HG03066 (cell line): ENCODE measurements at regions not wholly inside any gene's neighbourhood (a gene's known extent, or its start where the extent isn't known, plus 50 kb on each side); places are given as distances from the start of the nearest gene placed in this dataset.
"Not testable (repeated sequence)": the region's sequence is repeated elsewhere in the genome, so short reads cannot be mapped to it uniquely, and the experiment has no call there.

ENCODE experiments used
- ATAC-seq: cut with Tn5 transposase; IDR thresholded peaks from one replicate; pipeline ENCODE4 v1.9.1; 2021; ENCODE audit warnings: low read depth; ENCODE audit not compliant: unreplicated experiment

DNA sequence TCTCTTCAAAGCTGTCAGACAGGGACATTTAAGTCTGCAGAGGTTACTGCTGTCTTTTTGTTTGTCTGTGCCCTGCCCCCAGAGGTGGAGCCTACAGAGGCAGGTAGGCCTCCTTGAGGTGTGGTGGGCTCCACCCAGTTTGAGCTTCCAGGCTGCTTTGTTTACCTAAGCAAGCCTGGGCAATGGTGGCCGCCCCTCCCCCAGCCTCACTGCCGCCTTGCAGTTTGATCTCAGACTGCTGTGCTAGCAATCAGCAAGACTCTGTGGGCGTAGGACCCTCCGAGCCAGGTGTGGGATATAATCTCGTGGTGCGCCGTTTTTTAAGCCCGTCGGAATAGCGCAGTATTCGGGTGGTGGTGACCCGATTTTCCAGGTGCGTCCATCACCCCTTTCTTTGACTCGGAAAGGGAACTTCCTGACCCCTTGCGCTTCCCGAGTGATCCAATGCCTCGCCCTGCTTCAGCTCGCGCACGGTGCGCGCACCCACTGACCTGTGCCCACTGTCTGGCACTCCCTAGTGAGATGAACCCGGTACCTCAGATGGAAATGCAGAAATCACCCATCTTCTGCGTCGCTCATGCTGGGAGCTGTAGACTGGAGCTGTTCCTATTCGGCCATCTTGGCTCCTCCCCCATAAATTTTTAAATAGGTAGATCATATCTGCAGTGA, 785.1 kb downstream of the TDRD15 start:
- not testable (repeated sequence) for ATAC-seq

DNA sequence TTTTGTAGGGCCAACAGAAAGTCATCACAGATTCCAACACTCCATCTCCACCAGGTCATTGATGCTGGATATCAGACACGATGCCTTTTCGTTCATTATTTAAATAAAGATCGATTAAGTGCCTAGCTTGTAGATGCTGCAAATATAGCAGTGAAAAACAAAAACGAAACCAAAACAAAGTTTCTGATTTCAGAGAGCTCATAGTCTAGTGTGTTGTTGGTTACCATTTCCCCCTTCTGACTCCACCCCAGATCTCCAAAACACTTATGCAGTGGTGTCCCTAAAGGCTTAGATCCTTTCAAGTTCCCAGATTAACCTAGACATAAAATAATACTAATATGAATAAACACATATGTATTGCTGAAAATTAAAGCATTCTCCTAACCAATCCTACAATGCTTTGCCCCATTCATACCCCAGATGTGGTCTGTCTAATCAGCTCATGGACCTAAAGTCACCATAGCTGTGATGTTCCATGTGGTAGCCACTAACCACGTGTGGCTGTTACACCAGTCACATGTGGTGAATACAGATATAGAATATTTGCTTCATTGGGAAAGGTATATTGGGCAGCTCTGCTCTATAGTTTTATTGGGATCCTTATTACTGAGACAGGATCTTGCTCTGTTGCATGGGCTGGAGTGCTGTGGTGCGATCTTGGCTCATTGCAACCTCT, 787.2 kb downstream of the TDRD15 start:
- ATAC-seq = no peak

GRCh38 chr2:21912405-21912804, 788.6 kb downstream of the TDRD15 start:
- no peak for ATAC-seq

GRCh38 chr2:21915201-21915600, 791.4 kb downstream of the TDRD15 start:
- ATAC-seq = no peak

GRCh38 chr2:21916934-21917522, 793.3 kb downstream of the TDRD15 start:
- ATAC-seq = no peak

DNA sequence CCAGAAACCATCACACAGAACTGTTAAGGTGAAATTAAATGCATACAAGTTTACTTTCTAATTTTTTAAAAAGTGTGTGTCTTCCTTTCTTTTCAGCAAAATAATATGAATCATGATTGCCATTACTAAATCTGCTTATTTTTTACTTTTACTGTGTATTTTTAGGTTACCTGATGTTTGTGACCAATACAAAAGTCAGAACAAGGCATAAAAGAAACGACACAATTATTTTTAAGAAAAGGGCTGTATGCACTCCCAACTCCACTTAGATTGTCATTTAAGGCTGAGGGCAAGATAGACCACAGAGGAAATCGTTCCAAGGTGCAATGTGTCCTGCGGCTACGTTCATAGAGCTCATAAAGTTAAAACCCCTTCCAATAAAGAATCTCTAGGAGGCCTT, 797.0 kb downstream of the TDRD15 start:
- ATAC-seq = no peak

DNA sequence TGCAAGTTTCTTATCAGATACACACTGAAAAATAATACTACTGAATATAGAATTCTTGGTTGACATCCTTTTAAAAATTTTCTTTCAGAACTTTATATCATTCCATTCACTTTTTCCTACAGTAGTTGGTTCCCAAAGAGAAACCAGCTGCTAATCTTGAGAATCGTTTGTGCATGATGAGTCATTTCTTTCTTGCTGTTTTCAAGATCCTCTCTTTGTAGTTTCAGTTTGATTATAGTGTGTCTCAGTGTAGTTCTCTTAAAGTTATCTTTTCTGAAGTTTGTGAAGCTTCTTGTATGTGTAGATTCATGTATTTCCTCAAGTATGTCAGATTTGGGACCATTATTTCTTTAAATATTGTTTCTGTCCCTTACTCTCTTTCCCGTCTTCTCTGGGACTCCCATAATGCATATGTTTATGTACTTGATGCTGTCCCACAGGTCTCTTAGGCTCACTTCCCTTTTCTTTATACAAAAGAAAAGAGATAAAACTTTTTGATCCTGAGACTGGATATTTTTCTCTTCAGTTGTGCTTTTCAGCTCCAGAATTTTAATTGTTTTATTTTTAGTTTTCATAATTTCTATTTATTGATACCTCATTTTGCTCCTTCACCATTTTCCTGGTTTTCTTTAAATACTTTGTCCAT, 801.0 kb downstream of the TDRD15 start:
- ATAC-seq = peak; percentile 86

- no peak for ATAC-seq
Measured at GRCh38 chr2:21928292-21928691, 804.5 kb downstream of the TDRD15 start.

DNA sequence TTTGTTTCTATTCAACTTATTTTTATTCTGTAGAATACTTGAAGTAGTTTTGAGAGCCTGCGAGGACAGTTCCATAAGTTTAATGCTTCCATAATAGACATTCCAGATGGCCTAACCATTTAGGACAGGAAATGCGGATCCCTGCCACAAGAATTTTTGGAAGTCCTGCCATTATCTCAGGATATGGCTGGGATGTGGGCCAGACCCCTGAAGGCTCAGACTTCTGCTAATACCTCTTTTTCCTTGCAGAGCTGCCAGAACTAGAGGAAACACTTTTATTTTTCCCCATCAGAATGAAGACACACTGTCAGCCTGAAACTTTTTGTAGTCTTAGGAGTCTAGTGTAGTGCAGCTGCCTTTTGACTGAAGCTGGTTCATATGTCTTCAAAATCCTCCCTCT, 806.5 kb downstream of the TDRD15 start:
- ATAC-seq = no peak

DNA sequence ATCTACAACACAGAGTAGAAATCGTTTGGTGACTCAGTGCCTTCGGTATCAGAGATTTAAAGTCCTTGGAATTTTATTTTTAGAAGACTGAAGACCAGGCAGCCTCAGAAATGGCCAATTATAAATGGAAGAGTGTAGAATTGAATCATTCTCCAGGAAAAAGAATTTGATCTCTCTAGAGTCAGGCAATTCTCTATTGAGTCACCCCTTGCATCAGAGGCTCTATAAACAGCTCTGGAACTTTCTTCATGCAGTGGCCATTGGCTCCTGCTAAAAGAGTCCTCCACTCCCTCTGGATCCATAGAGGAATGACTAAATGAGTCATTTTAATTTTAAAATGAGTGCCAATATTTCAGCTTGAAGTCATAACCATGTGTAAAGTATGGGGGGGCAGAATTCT, 816.2 kb downstream of the TDRD15 start:
- ATAC-seq = no peak

GRCh38 chr2:21944536-21944935, 820.8 kb downstream of the TDRD15 start:
- ATAC-seq = no peak

GRCh38 chr2:21945658-21946057, 821.9 kb downstream of the TDRD15 start:
- ATAC-seq = no peak

- no peak for ATAC-seq
Measured at GRCh38 chr2:21947046-21947445, 823.3 kb downstream of the TDRD15 start.

- ATAC-seq = no peak
Measured at GRCh38 chr2:21966139-21966538, 842.4 kb downstream of the TDRD15 start.

GRCh38 chr2:21970971-21971370, 847.2 kb downstream of the TDRD15 start:
- no peak for ATAC-seq

DNA sequence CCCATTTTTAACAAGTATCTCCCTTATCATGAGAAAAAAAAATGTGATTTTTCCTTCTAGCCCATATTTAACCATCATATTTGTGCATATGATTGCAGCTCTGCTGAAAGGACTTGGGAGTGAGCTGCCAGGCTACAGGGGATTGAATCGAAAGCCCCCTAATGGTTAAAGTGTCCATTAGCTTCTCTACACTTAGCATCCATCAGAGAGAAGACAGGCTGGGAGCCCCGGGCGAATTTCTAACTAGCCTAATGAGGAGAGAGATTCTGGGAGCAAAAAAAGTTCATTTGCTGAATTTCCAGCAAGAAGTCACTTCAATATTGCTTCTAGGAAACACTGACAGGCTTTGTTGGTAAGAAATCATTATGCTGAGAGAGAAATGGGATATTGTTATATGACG, 848.8 kb downstream of the TDRD15 start:
- ATAC-seq = no peak

GRCh38 chr2:21981127-21981526, 857.4 kb downstream of the TDRD15 start:
- no peak for ATAC-seq

DNA sequence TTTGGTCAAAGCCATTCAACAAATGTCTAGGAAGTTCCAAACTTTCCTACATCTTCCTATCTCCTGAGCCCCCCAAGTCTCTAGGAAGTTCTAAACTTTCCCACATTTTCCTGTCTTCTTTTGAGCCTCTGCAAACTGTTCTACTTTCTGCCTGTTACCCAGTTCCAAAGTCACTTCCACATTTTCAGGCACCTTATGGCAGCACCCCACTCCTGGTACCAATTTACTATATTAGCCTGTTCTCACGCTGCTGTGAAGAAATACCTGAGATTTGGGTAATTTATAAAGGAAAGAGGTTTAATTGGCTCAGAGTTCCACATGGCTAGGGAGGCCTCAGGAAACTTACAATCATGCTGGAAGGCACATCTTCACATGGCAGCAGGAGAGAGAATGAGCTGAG, 869.2 kb downstream of the TDRD15 start:
- ATAC-seq = no peak

DNA sequence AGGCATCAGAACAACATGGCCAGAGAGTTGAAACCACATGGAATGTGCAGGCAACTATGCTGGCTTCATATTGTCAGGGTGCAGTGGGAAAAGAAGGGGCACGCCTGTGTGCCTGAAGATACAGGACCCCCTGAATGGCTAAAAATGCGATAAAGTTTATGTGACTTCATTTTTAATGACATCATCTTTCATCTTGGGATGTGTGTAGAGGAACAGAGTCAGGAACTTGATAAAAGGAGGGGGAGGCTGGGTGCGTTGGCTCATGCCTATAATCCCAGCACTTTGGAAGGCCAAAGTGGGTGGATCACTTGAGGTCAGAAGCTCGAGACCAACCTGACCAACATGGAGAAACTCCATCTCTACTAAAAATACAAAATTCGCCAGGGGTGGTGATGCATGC, 872.6 kb downstream of the TDRD15 start:
- no peak for ATAC-seq

DNA sequence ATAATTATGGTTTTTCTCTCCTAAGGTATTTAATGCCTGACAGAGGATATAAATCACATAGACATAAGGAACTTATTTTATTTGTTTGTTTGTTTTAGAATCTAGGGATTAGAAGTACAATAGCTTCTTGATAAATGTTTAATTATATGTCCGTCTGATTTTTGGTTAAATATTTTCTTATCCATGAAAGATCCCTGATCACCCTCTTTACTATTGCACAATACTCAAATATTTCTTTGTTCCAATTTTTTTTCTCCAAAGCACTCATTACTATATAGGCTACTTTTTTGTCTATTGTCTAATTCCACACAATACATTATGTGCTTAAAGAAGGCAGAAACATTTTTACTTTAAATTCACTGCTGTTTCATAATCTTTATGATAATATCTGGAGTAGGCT, 875.8 kb downstream of the TDRD15 start:
- ATAC-seq = no peak

- no peak for ATAC-seq
Measured at GRCh38 chr2:22002066-22002465, 878.3 kb downstream of the TDRD15 start.

- ATAC-seq = no peak
Measured at GRCh38 chr2:22003270-22003669, 879.5 kb downstream of the TDRD15 start.
